Prostate gland (tissue), 2 donors: ENCODE measurements at regions not wholly inside any gene's neighbourhood (a gene's known extent, or its start where the extent isn't known, plus 50 kb on each side); places are given as distances from the start of the nearest gene placed in this dataset.

ENCODE experiments used
- DNase-seq: peaks from one replicate; pipeline ENCODE4 v3.0.0-alpha.2; 2019; ENCODE audit warnings: low spot score
- H3K27ac ChIP-seq, 2 donors: fragments of 200-600 bp; sonication (generic); 2 replicates each; pipeline ENCODE4 v1.5.1; 2017 to 2019
- H3K27me3 ChIP-seq: fragments of 200-600 bp; sonication (generic); replicated peaks from 2 replicates; pipeline ENCODE4 v1.5.1; 2019; ENCODE audit not compliant: insufficient read depth
- H3K36me3 ChIP-seq, 2 donors: fragments of 200-600 bp; sonication (generic); 1 replicate in 1 of 2; 2 replicates in 1 of 2; pipeline versions ENCODE4 v1.5.1 to v1.8.1; 2017 to 2019
- H3K4me1 ChIP-seq: fragments of 200-600 bp; sonication (generic); replicated peaks from 2 replicates; pipeline ENCODE4 v1.5.1; 2019
- H3K4me3 ChIP-seq, 2 donors: fragments of 200-600 bp; sonication (generic); 2 replicates each; pipeline ENCODE4 v1.5.1; 2017 to 2019
- H3K9me3 ChIP-seq: fragments of 200-600 bp; sonication (generic); 2 replicates; pipeline ENCODE4 v1.5.1; 2017
- CTCF ChIP-seq, 4 experiments: fragments of 200-600 bp in 2 of 4; fragments of 450-650 bp in 2 of 4; sonication (generic) in 2 of 4; IDR thresholded peaks; 1 replicate in 3 of 4; 2 replicates in 1 of 4; pipeline ENCODE4 v1.5.1; 2016 to 2019; ENCODE audit warnings: antibody characterized with exemption in 4 of 4, mild to moderate bottlenecking in 2 of 4, moderate library complexity in 2 of 4
- POLR2A ChIP-seq: fragments of 450-650 bp; IDR thresholded peaks from one replicate; pipeline ENCODE4 v1.6.1; 2016; ENCODE audit warnings: antibody characterized with exemption, mild to moderate bottlenecking
- POLR2AphosphoS5 ChIP-seq: sonication (generic); formaldehyde crosslinking; IDR thresholded peaks from one replicate; pipeline ENCODE4 v1.6.1; 2017; ENCODE audit warnings: antibody characterized with exemption
- WGBS: methylation state at CpG from one replicate; pipeline ENCODE4 v1.1.5; 2018; 5-methylcytosine and 5-hydroxymethylcytosine counted together
- intact Hi-C: fragments of 100-400 bp; cut with DNase I; formaldehyde crosslinking; loops from one replicate; pipeline ENCODE4 v1.14.2; 2022

GRCh38 chr3:101167376-101167775 is 153.0 kb downstream of the IMPG2 start:
- intact Hi-C loops: no loop called here

GRCh38 chr3:101166150-101166549 is 154.2 kb downstream of the IMPG2 start:
- TF ChIP-seq POLR2A (no peak), POLR2AphosphoS5 (no peak), CTCF (IDR thresholded peaks at IDR 0.05) (no peak)
- H3K27me3 ChIP-seq: no peaks in the 10 kb centered on the region
- no peak overlapping the region for H3K27ac ChIP-seq
- no peaks in the 10 kb centered on the region for H3K9me3 ChIP-seq
- DNase-seq: no peak
- H3K4me3 ChIP-seq: no peak overlapping the region
- no peaks in the 10 kb centered on the region for H3K4me1 ChIP-seq
- H3K36me3 ChIP-seq: no peaks in the 10 kb centered on the region
- WGBS: 98% methylated on average over 2 of the region's 2 CpGs
- intact Hi-C loops: no loop called here

More at GRCh38 chr3:101167376-101167775, 153.0 kb downstream of the IMPG2 start:
- WGBS: 92% methylated on average over 2 of the region's 2 CpGs
- Histone ChIP-seq H3K27me3 (no peaks in the 10 kb centered on the region), H3K4me3 (no peak overlapping the region), H3K27ac (no peak overlapping the region), H3K9me3 (no peaks in the 10 kb centered on the region), H3K36me3 (no peaks in the 10 kb centered on the region), H3K4me1 (no peaks in the 10 kb centered on the region)
- TF ChIP-seq CTCF (IDR thresholded peaks at IDR 0.05) (no peak), POLR2AphosphoS5 (no peak), POLR2A (no peak)
- DNase-seq: no peak

- Histone ChIP-seq H3K9me3 (no peaks in the 10 kb centered on the region), H3K4me3 (no peak overlapping the region), H3K27me3 (no peaks in the 10 kb centered on the region), H3K36me3 (no peaks in the 10 kb centered on the region), H3K27ac (no peak overlapping the region), H3K4me1 (no peaks in the 10 kb centered on the region)
- DNase-seq: no peak
- intact Hi-C loops: no loop called here
- TF ChIP-seq POLR2A (no peak), CTCF (IDR thresholded peaks at IDR 0.05) (no peak), POLR2AphosphoS5 (no peak)
Measured at GRCh38 chr3:101163554-101163953, 156.8 kb downstream of the IMPG2 start.

GRCh38 chr3:101159478-101159877 is 160.9 kb downstream of the IMPG2 start:
- TF ChIP-seq POLR2AphosphoS5 (no peak), POLR2A (no peak), CTCF (IDR thresholded peaks at IDR 0.05) (no peak)
- 88% methylated on average over 3 of the region's 3 CpGs for WGBS
- DNase-seq: no peak
- Histone ChIP-seq H3K27ac (no peak overlapping the region), H3K36me3 (no peaks in the 10 kb centered on the region), H3K27me3 (no peaks in the 10 kb centered on the region), H3K4me3 (no peak overlapping the region), H3K4me1 (no peaks in the 10 kb centered on the region), H3K9me3 (no peaks in the 10 kb centered on the region)
- intact Hi-C loops: no loop called here

GRCh38 chr3:101158374-101158773 is 162.0 kb downstream of the IMPG2 start:
- 0% methylated on average over 1 of the region's 1 CpG for WGBS
- H3K27ac ChIP-seq: no peak overlapping the region
- no peak for TF ChIP-seq POLR2A
- no peaks in the 10 kb centered on the region for H3K27me3 ChIP-seq
- intact Hi-C loops: no loop called here
- H3K4me3 ChIP-seq: no peak overlapping the region
- H3K36me3 ChIP-seq: no peaks in the 10 kb centered on the region
- no peaks in the 10 kb centered on the region for H3K4me1 ChIP-seq
- no peaks in the 10 kb centered on the region for H3K9me3 ChIP-seq
- DNase-seq: no peak
